ENCODE measurements at regions not wholly inside any gene's neighbourhood (a gene's known extent, or its start where the extent isn't known, plus 50 kb on each side); places are given as distances from the start of the nearest gene placed in this dataset.

DNA sequence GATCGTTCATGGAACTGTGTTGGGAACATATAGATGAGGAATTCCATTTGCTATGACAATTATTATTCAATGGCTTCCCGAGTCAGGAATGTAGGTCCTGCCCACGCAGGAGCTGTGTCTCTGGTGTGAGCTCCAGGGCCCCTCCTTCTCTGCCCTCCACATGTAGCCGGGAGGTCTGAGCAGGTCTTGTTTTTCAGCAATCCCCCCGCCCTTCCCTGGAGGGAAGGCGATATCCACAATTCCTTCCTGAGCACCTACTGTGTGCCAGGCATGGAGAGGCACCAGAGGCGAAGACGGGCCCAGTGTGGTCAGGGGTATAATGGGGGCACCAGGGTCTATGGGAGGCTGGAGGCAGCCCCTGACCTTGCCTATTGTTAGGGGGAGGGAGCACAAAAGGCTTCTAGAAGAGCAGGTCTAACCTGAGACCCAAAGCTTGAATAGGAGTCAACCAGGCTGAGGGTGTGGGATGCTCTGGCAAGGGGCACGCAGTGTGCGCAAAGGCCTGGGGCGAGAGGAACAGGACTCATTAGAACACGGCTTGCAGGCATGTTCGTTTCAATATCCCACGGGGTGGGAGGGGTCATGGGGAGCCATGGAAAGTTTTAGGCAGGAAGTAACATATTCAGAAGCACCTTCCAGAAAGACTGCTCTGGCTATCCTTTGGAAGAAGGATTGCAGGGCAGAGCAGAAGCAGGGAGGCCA, 154.9 kb downstream of the C9orf50 start:
- Histone ChIP-seq H3K18ac (ENCODE audit: low read depth, low read length) (0 out of 2 replicates have a peak overlapping the region, but pooled peaks have one; percentile 3), H4K5ac (ENCODE audit: low read depth, low read length) (no peak overlapping the region; the same call in 1 of the 2 replicates), H3K27me3 (ENCODE audit: control insufficient read depth, insufficient read depth, low read length) (no peaks in the 10 kb centered on the region), H3K27ac (ENCODE audit: insufficient read depth, low read length) (no peak overlapping the region), H2BK5ac (ENCODE audit: low read depth, low read length, poor library complexity, severe bottlenecking) (no peak overlapping the region), H3K4me2 (ENCODE audit: low read depth, low read length) (no peak overlapping the region), H2AFZ (replicated peaks; ENCODE audit: low read length, poor library complexity) (no peak overlapping the region), H4K8ac (ENCODE audit: low read depth in 2 of 2, low read length in 2 of 2) (0 out of 4 replicates have a peak overlapping the region, but pooled peaks of 1 of the 2 experiments have one; percentile 29), H3K4me3 (ENCODE audit: insufficient read depth, low read depth, low read length) (no peak overlapping the region), H2AK9ac (replicated peaks; ENCODE audit: low read depth, low read length, poor library complexity) (peak overlapping the region; percentile 0), H2BK20ac (ENCODE audit: low read depth, low read length) (peak overlapping the region; percentile 16; the same call in 1 of the 2 replicates), H3K23ac (ENCODE audit: low read depth, low read length) (no peak overlapping the region), H2BK120ac (ENCODE audit: low read depth, low read length) (peak overlapping the region; percentile 33), H3K9me1 (ENCODE audit: insufficient read depth, low read length) (peaks cover 6% of the 10 kb centered on the region), H3K9ac (ENCODE audit: low read depth, low read length) (no peak overlapping the region), H3K4me1 (ENCODE audit: control insufficient read depth, insufficient read depth, low read length) (peaks cover 16% of the 10 kb centered on the region), H3K14ac (replicated peaks; ENCODE audit: low read depth, low read length) (peak overlapping the region; percentile 23; the same call in 1 of the 2 replicates), H3K79me1 (ENCODE audit: low read depth in 1 of 2, low read length in 2 of 2) (peaks cover 3 to 7% of the 10 kb centered on the region in 2 experiments; a peak in 2 of 4 replicates), H2AK5ac (ENCODE audit: low read depth, low read length) (peak overlapping the region; percentile 61; the same call in 1 of the 2 replicates), H3K56ac (ENCODE audit: extremely low read depth, insufficient read depth, low read length) (no peak overlapping the region), H2BK15ac (ENCODE audit: low read depth, low read length) (no peak overlapping the region), H4K20me1 (ENCODE audit: insufficient read depth, low read length) (no peaks in the 10 kb centered on the region), H3K4ac (ENCODE audit: low read depth, low read length) (peak overlapping the region; percentile 40), H3K36me3 (ENCODE audit: control insufficient read depth, insufficient read depth, low read length) (no peaks in the 10 kb centered on the region), H3K9me3 (ENCODE audit: control insufficient read depth, insufficient read depth, low read length) (no peaks in the 10 kb centered on the region), H4K91ac (ENCODE audit: insufficient read depth, low read depth, low read length) (peak overlapping the region; percentile 52)
- ChIA-PET CTCF (no interaction called here), POLR2A (ENCODE audit: unreplicated experiment) (no interaction called here)
- TF ChIP-seq MAZ (IDR thresholded peaks at IDR 0.05; ENCODE audit: borderline replicate concordance, low read depth, low read length) (no peak), CHD1 (IDR thresholded peaks at IDR 0.05; ENCODE audit: low read depth, low read length) (no peak), BHLHE40 (IDR thresholded peaks at IDR 0.05; ENCODE audit: low read depth, low read length) (no peak)
- dilution Hi-C loops (cut with HindIII; ENCODE audit: low sequenced_read_pairs, unreplicated experiment) (no loop called here), in situ Hi-C loops (cut with MboI; ENCODE audit: low sequenced_read_pairs) (no loop called here), intact Hi-C loops (cut with micrococcal nuclease) (no loop called here)
- ATAC-seq (ENCODE audit: low read depth): no peak
- no peak for DNase-seq
- no TSS peak for BruUV-seq (replicated peaks)
- WGBS, 2 experiments (ENCODE audit: extremely low coverage in 2 of 2, insufficient read length in 1 of 2): 67% methylated on average over 4 of the region's 14 CpGs; no CpG with 5 or more reads in 1 of the 2 experiments
